ENCODE measurements at regions not wholly inside any gene's neighbourhood (a gene's known extent, or its start where the extent isn't known, plus 50 kb on each side); places are given as distances from the start of the nearest gene placed in this dataset.

GRCh38 chr5:167168971-167169370 lies 1122.5 kb upstream of the WWC1 start:
- TF ChIP-seq EZH2 (IDR thresholded peaks at IDR 0.05; ENCODE audit: borderline replicate concordance): no peak
- TF ChIP-seq CTCF (IDR thresholded peaks at IDR 0.05; ENCODE audit: poor library complexity): no peak

Measured in hepatocyte (in vitro differentiated cells).